BJ (cell line): ENCODE measurements at regions not wholly inside any gene's neighbourhood (a gene's known extent, or its start where the extent isn't known, plus 50 kb on each side); places are given as distances from the start of the nearest gene placed in this dataset.

Source experiments
- CTCF ChIA-PET: fragments of 350-600 bp; formaldehyde crosslinking; extraction: SDS; loops from one replicate; lab custom pipeline; 2021; ENCODE audit warnings: antibody characterized with exemption, inconsistent platforms; lab: Yijun Ruan, JAX
- POLR2A ChIA-PET: fragments of 300-600 bp; sonication (Branson Sonifier 250); formaldehyde crosslinking; extraction: SDS; loops from one replicate; lab custom pipeline; 2021; ENCODE audit warnings: antibody characterized with exemption; lab: Charles Lee
- DNase-seq: peaks from one replicate; pipeline ENCODE4 v3.0.0-alpha.2; 2011; ENCODE audit warnings: low read depth
- H3K27me3 ChIP-seq: 2 replicates; pipeline ENCODE4 v1.6.0; 2011; ENCODE audit warnings: low read length; ENCODE audit not compliant: control insufficient read depth, insufficient read depth
- H3K36me3 ChIP-seq: 2 replicates; pipeline ENCODE4 v1.5.1; 2011; ENCODE audit warnings: low read length; ENCODE audit not compliant: control insufficient read depth, insufficient read depth
- H3K4me3 ChIP-seq: 2 replicates; pipeline ENCODE4 v1.5.1; 2011; ENCODE audit warnings: low read depth, mild to moderate bottlenecking, control low read depth, low read length
- CTCF ChIP-seq: IDR thresholded peaks from 2 replicates; pipeline ENCODE4 v1.5.1; 2011; ENCODE audit warnings: low read depth, mild to moderate bottlenecking, control low read depth, inconsistent platforms, low read length, moderate library complexity; ENCODE audit not compliant: insufficient read depth

GRCh38 chr5:25064306-25064705, 419.5 kb upstream of the CDH10 start:
- Histone ChIP-seq H3K4me3 (no peak overlapping the region), H3K36me3 (no peaks in the 10 kb centered on the region), H3K27me3 (no peaks in the 10 kb centered on the region)
- ChIA-PET CTCF (no interaction called here), POLR2A (no interaction called here)
- TF ChIP-seq CTCF, result no peak
- DNase-seq, result no peak

GRCh38 chr5:25060575-25060974, 415.8 kb upstream of the CDH10 start:
- no peaks in the 10 kb centered on the region for H3K36me3 ChIP-seq
- no peak overlapping the region for H3K4me3 ChIP-seq
- DNase-seq, result no peak
- CTCF ChIA-PET, result interaction anchor here (0.6 kb wide), 1 partner anchor 1676 kb away, joined by 3 read pairs; no protein-coding TSS in a partner anchor
- no peak for TF ChIP-seq CTCF
- POLR2A ChIA-PET, result no interaction called here
- H3K27me3 ChIP-seq, result no peaks in the 10 kb centered on the region

- no peak for DNase-seq
- no peak for TF ChIP-seq CTCF
- H3K27me3 ChIP-seq, result no peaks in the 10 kb centered on the region
- ChIA-PET CTCF (no interaction called here), POLR2A (no interaction called here)
- H3K36me3 ChIP-seq, result no peaks in the 10 kb centered on the region
- no peak overlapping the region for H3K4me3 ChIP-seq
These were observed 412.1 kb upstream of the CDH10 start for GRCh38 chr5:25056836-25057235.

DNA sequence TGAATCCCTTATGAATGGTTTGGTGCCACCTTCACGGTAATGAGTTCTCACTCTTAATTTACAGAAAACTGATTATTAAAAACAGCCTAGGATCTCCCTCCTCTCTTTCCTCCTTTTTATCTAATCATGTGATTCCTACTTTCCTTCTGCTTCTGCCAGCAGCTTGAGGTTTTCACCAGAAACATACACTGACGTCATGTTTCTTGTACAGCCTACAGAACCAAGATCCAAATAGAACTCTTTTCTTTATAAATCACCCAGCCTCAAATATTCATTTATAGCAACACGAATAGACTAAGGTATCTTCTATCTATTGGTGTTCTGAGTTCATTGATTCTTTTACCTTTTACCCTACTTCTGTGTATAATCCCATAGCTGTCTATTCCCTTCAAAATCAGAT, 388.9 kb upstream of the CDH10 start:
- Histone ChIP-seq H3K27me3 (no peaks in the 10 kb centered on the region), H3K4me3 (no peak overlapping the region), H3K36me3 (no peaks in the 10 kb centered on the region)
- DNase-seq, result no peak
- POLR2A ChIA-PET, result no interaction called here
- TF ChIP-seq CTCF, result no peak
- CTCF ChIA-PET, result no interaction called here

DNA sequence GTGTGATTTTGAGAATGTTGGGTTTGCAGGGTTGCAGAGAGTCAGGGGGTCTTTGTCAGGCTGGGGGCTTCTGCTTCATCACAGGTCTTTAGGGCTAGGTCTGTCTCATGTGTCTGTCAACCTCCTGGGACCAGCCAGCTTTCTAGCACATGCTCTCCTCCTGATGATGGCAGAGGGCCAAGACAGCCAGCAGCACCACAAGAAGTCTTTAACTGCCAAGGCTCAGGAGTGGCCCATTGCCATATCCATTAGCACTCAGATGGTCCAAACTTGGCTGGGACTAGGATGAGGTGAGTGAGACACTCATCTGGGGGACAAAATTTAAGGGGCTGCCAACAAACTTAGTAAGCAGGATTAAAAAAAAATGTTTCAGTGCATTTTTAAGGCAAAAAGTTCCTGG, 384.2 kb upstream of the CDH10 start:
- DNase-seq, result no peak
- Histone ChIP-seq H3K27me3 (no peaks in the 10 kb centered on the region), H3K4me3 (no peak overlapping the region), H3K36me3 (no peaks in the 10 kb centered on the region)
- POLR2A ChIA-PET, result no interaction called here
- TF ChIP-seq CTCF, result no peak
- CTCF ChIA-PET, result no interaction called here
